ENCODE measurements at regions not wholly inside any gene's neighbourhood (a gene's known extent, or its start where the extent isn't known, plus 50 kb on each side); places are given as distances from the start of the nearest gene placed in this dataset.
"Not testable (repeated sequence)": the region's sequence is repeated elsewhere in the genome, so short reads cannot be mapped to it uniquely, and the experiment has no call there.

GRCh38 chr6:140704008-140704407, 1329.6 kb upstream of the CITED2 start:
- TF ChIP-seq CTCF (conservative IDR thresholded peaks at IDR 0.05); EZH2 (IDR thresholded peaks at IDR 0.05; ENCODE audit: low read depth): not testable (repeated sequence)

Measured in PC-9 (cell line).